GM19468 (cell line): ENCODE measurements at regions not wholly inside any gene's neighbourhood (a gene's known extent, or its start where the extent isn't known, plus 50 kb on each side); places are given as distances from the start of the nearest gene placed in this dataset.

Experiments
- ATAC-seq: cut with Tn5 transposase; IDR thresholded peaks from one replicate; pipeline ENCODE4 v1.9.1; 2021; ENCODE audit warnings: mild to moderate bottlenecking, moderate library complexity, moderate number of reproducible peaks; ENCODE audit not compliant: unreplicated experiment; ENCODE audit errors: extremely low read depth

DNA sequence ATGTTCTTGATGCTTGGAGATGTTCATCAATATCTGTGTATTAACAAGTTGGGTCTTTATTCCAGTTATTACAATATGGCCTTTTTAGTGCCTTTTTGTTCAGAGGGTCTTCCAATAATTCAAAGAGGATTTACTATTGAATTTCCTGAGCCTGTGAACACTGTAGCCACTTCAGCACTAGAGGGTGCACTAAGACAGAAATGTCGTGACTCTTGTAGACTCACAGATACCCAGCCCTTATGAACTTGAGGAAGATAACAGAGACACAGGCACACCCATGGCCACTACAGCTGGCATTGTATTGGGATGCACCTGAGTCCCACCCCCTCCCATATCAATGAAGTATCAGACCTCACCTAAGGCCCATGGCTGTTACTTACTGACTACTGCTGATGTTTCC is 54.4 kb upstream of the ACTRT1 start:
- ATAC-seq, result no peak

DNA sequence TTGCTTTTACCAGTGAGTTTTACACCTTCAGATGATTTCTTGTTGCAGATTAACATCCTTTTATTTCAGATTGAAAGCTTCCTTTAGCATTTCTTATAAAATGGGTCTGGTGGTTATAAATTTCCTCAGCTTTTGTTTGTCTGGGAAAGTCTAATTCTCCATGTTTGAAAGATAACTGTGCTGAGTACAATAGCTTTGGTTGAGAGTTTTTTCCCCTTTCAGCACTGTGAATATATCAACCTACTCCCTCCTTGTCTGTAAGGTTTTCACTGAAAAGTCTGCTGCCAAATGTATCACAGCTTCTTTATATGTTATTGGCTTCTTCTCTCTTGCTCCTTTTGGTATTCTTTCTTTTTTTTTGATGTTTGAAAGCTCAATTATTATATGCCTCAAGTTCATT is 53.5 kb upstream of the ACTRT1 start:
- ATAC-seq, result no peak
